Liver (tissue), 8 donors: ENCODE measurements at regions not wholly inside any gene's neighbourhood (a gene's known extent, or its start where the extent isn't known, plus 50 kb on each side); places are given as distances from the start of the nearest gene placed in this dataset.
A peak's percentile ranks its signal among the peaks of the same experiment; 100 is the strongest.

ENCODE experiments used
- DNase-seq: peaks from one replicate; pipeline ENCODE4 v3.0.0-alpha.2; 2017; ENCODE audit warnings: low spot score
- H3K27ac ChIP-seq, 2 donors: one replicate each; pipeline ENCODE4 v1.7.0; 2013; ENCODE audit warnings: inconsistent platforms in 2 of 2, low read length in 2 of 2, control low read depth in 1 of 2, low read depth in 1 of 2, mild to moderate bottlenecking in 1 of 2
- H3K27me3 ChIP-seq, 4 donors: one replicate each; pipeline versions ENCODE4 v1.6.1 to v1.7.0; 2013; ENCODE audit warnings: low read length in 3 of 4, inconsistent platforms in 1 of 4, mild to moderate bottlenecking in 1 of 4, moderate library complexity in 1 of 4; ENCODE audit not compliant: control insufficient read depth in 4 of 4, insufficient read depth in 4 of 4
- H3K36me3 ChIP-seq, 4 donors: one replicate each; pipeline versions ENCODE4 v1.6.1 to v1.7.0; 2013; ENCODE audit warnings: low read length in 3 of 4, mild to moderate bottlenecking in 3 of 4, low read depth in 1 of 4, moderate library complexity in 1 of 4; ENCODE audit not compliant: control insufficient read depth in 4 of 4, insufficient read depth in 3 of 4
- H3K4me1 ChIP-seq, 4 donors: one replicate each; pipeline versions ENCODE4 v1.6.1 to v1.7.0; 2013; ENCODE audit warnings: low read length in 3 of 4, mild to moderate bottlenecking in 3 of 4, moderate library complexity in 1 of 4; ENCODE audit not compliant: control insufficient read depth in 4 of 4, insufficient read depth in 4 of 4
- H3K4me3 ChIP-seq, 3 donors: one replicate each; pipeline versions ENCODE4 v1.6.1 to v1.7.0; 2013; ENCODE audit warnings: low read length in 3 of 3, control low read depth in 1 of 3, low read depth in 1 of 3, mild to moderate bottlenecking in 1 of 3
- H3K9ac ChIP-seq, 2 donors: one replicate each; pipeline ENCODE4 v1.7.0; 2013; ENCODE audit warnings: low read length in 2 of 2, mild to moderate bottlenecking in 2 of 2, moderate library complexity in 2 of 2, control low read depth in 1 of 2, low read depth in 1 of 2
- H3K9me3 ChIP-seq, 4 donors: one replicate each; pipeline versions ENCODE4 v1.6.1 to v1.7.0; 2013; ENCODE audit warnings: low read length in 3 of 4; ENCODE audit not compliant: control insufficient read depth in 4 of 4
- ATF3 ChIP-seq: IDR thresholded peaks from 2 replicates; pipeline ENCODE4 v1.6.1; 2016; ENCODE audit warnings: antibody characterized with exemption
- CTCF ChIP-seq: fragments of 150-350 bp; IDR thresholded peaks from 2 replicates; pipeline ENCODE4 v1.5.1; 2017; ENCODE audit warnings: improper control_type of control experiment, low read depth, low read length; ENCODE audit not compliant: missing input control
- EGR1 ChIP-seq, 2 donors: IDR thresholded peaks; 2 replicates each; pipeline ENCODE4 v1.6.1; 2016 to 2018; ENCODE audit warnings: antibody characterized with exemption in 2 of 2, low read depth in 2 of 2
- FOXA1 ChIP-seq: IDR thresholded peaks from 2 replicates; pipeline ENCODE4 v1.6.1; 2016; ENCODE audit warnings: antibody characterized with exemption
- FOXA2 ChIP-seq: IDR thresholded peaks from 2 replicates; pipeline ENCODE4 v1.6.1; 2016; ENCODE audit warnings: antibody characterized with exemption
- GABPA ChIP-seq, 2 donors: IDR thresholded peaks in 1 of 2; conservative IDR thresholded peaks in 1 of 2; 2 replicates each; pipeline ENCODE4 v1.6.1; 2016; ENCODE audit warnings: antibody characterized with exemption in 2 of 2, mild to moderate bottlenecking in 1 of 2, moderate library complexity in 1 of 2
- HNF4A ChIP-seq, 2 donors: conservative IDR thresholded peaks; 2 replicates each; pipeline ENCODE4 v1.6.1; 2016; ENCODE audit warnings: antibody characterized with exemption in 2 of 2, mild to moderate bottlenecking in 2 of 2
- HNF4G ChIP-seq: IDR thresholded peaks from 2 replicates; pipeline ENCODE4 v1.6.1; 2016; ENCODE audit warnings: antibody characterized with exemption
- JUND ChIP-seq, 2 donors: IDR thresholded peaks; 2 replicates each; pipeline ENCODE4 v1.6.1; 2016; ENCODE audit warnings: antibody characterized with exemption in 2 of 2
- MAX ChIP-seq: IDR thresholded peaks from 2 replicates; pipeline ENCODE4 v1.6.1; 2016; ENCODE audit warnings: antibody characterized with exemption
- NR2F2 ChIP-seq: IDR thresholded peaks from 2 replicates; pipeline ENCODE4 v1.6.1; 2016; ENCODE audit warnings: antibody characterized with exemption
- RAD21 ChIP-seq, 2 donors: IDR thresholded peaks; 2 replicates each; pipeline ENCODE4 v1.6.1; 2016; ENCODE audit warnings: antibody characterized with exemption in 2 of 2, mild to moderate bottlenecking in 2 of 2
- REST ChIP-seq: IDR thresholded peaks from 2 replicates; pipeline ENCODE4 v1.6.1; 2016; ENCODE audit warnings: antibody characterized with exemption, mild to moderate bottlenecking
- TAF1 ChIP-seq: conservative IDR thresholded peaks from 2 replicates; pipeline ENCODE4 v1.6.1; 2016; ENCODE audit warnings: antibody characterized with exemption, mild to moderate bottlenecking
- YY1 ChIP-seq: IDR thresholded peaks from 2 replicates; pipeline ENCODE4 v1.6.1; 2016; ENCODE audit warnings: antibody characterized with exemption, mild to moderate bottlenecking
- WGBS: extraction: QIAGEN DNeasy Blood & Tissue Kit; methylation state at CpG from one replicate; pipeline ENCODE4 v1.1.7; 2013; 5-methylcytosine and 5-hydroxymethylcytosine counted together
- donor health status: healthy.
- donor health status: healthy.
- donor health status: healthy.
- donor health status: healthy.
- donor health status: healthy.

GRCh38 chrX:30039768-30040167 is 175.6 kb upstream of the MAGEB2 start:
- no peak for DNase-seq
- Histone ChIP-seq H3K27me3 (peaks cover 0 to 4% (median 0%) of the 10 kb centered on the region in 4 donors), H3K36me3 (no peaks in the 10 kb centered on the region), H3K4me3 (no peak overlapping the region), H3K4me1 (no peaks in the 10 kb centered on the region), H3K9ac (no peak overlapping the region), H3K27ac (no peak overlapping the region), H3K9me3 (peaks cover 0 to 5% (median 2%) of the 10 kb centered on the region in 4 donors)
- no peak for TF ChIP-seq MAX
- TF ChIP-seq GABPA (IDR thresholded peaks at IDR 0.05 in 1 of 2, conservative IDR thresholded peaks at IDR 0.05 in 1 of 2), result no peak
- TF ChIP-seq HNF4A (conservative IDR thresholded peaks at IDR 0.05), result no peak
- TF ChIP-seq NR2F2, result no peak
- 70% methylated on average over 2 of the region's 2 CpGs for WGBS

GRCh38 chrX:30060718-30061117 is 154.6 kb upstream of the MAGEB2 start:
- DNase-seq, result no peak
- Histone ChIP-seq H3K27me3 (no peaks in the 10 kb centered on the region), H3K9ac (no peak overlapping the region), H3K9me3 (no peaks in the 10 kb centered on the region), H3K4me3 (no peak overlapping the region), H3K27ac (no peak overlapping the region), H3K4me1 (no peaks in the 10 kb centered on the region), H3K36me3 (no peaks in the 10 kb centered on the region)
- WGBS, result 37% methylated on average over 2 of the region's 2 CpGs
- TF ChIP-seq CTCF (peak; percentile 26), RAD21 (IDR thresholded peaks at IDR 0.05) (peak in 1 of 2 donors; percentile 64), NR2F2 (no peak)

- Histone ChIP-seq H3K4me3 (no peak overlapping the region), H3K27me3 (no peaks in the 10 kb centered on the region), H3K9me3 (no peaks in the 10 kb centered on the region), H3K36me3 (no peaks in the 10 kb centered on the region), H3K9ac (no peak overlapping the region), H3K27ac (no peak overlapping the region), H3K4me1 (no peaks in the 10 kb centered on the region)
- WGBS, result 79% methylated on average over 2 of the region's 2 CpGs
- TF ChIP-seq TAF1 (no peak), YY1 (no peak)
- no peak for DNase-seq
Measured at GRCh38 chrX:30065226-30065625, 150.1 kb upstream of the MAGEB2 start.

- H3K4me3 ChIP-seq, result no peak overlapping the region
- H3K27me3 ChIP-seq, result no peaks in the 10 kb centered on the region
- no peaks in the 10 kb centered on the region for H3K4me1 ChIP-seq
- no peak overlapping the region for H3K27ac ChIP-seq
- 69% methylated on average over 4 of the region's 4 CpGs for WGBS
- DNase-seq, result no peak
- no peaks in the 10 kb centered on the region for H3K9me3 ChIP-seq
- no peaks in the 10 kb centered on the region for H3K36me3 ChIP-seq
- no peak overlapping the region for H3K9ac ChIP-seq
- TF ChIP-seq JUND (IDR thresholded peaks at IDR 0.05) (no peak), EGR1 (IDR thresholded peaks at IDR 0.05; ENCODE audit: low read depth in 2 of 2) (no peak), REST (no peak), FOXA2 (no peak), HNF4G (no peak), CTCF (no peak), ATF3 (no peak), YY1 (no peak), MAX (no peak), FOXA1 (no peak), TAF1 (no peak), NR2F2 (no peak), RAD21 (IDR thresholded peaks at IDR 0.05) (no peak)
Measured at GRCh38 chrX:30067677-30068076, 147.7 kb upstream of the MAGEB2 start.
